ENCODE measurements at regions not wholly inside any gene's neighbourhood (a gene's known extent, or its start where the extent isn't known, plus 50 kb on each side); places are given as distances from the start of the nearest gene placed in this dataset.
"Not testable (repeated sequence)": the region's sequence is repeated elsewhere in the genome, so short reads cannot be mapped to it uniquely, and the experiment has no call there.

- no peak for DNase-seq (ENCODE audit: low read depth)
Observed at GRCh38 chr6:155538708-155539390, 83.2 kb upstream of the NOX3 start.

GRCh38 chr6:155534678-155535077 is 79.0 kb upstream of the NOX3 start:
- DNase-seq (ENCODE audit: low read depth), result no peak

GRCh38 chr6:155530219-155530834 is 74.7 kb upstream of the NOX3 start:
- peak; percentile 60 for DNase-seq (ENCODE audit: low read depth)

- not testable (repeated sequence) for DNase-seq (ENCODE audit: low read depth)
Observed at GRCh38 chr6:155529814-155530213, 74.2 kb upstream of the NOX3 start.

GRCh38 chr6:155528982-155529453 is 73.4 kb upstream of the NOX3 start:
- peak; percentile 94 for DNase-seq (ENCODE audit: low read depth)

GRCh38 chr6:155528335-155528734 is 72.7 kb upstream of the NOX3 start:
- DNase-seq (ENCODE audit: low read depth), result no peak

GRCh38 chr6:155527443-155527842 is 71.8 kb upstream of the NOX3 start:
- DNase-seq (ENCODE audit: low read depth), result no peak

GRCh38 chr6:155523821-155524651 is 68.4 kb upstream of the NOX3 start:
- DNase-seq (ENCODE audit: low read depth), result peak; percentile 85

GRCh38 chr6:155521719-155522118 is 66.1 kb upstream of the NOX3 start:
- peak; percentile 30 for DNase-seq (ENCODE audit: low read depth)

GRCh38 chr6:155520078-155520477 is 64.4 kb upstream of the NOX3 start:
- no peak for DNase-seq (ENCODE audit: low read depth)

GRCh38 chr6:155519176-155519738 is 63.6 kb upstream of the NOX3 start:
- no peak for DNase-seq (ENCODE audit: low read depth)

- no peak for DNase-seq (ENCODE audit: low read depth)
Observed at GRCh38 chr6:155517294-155517693, 61.7 kb upstream of the NOX3 start.

GRCh38 chr6:155510879-155511278 is 55.2 kb upstream of the NOX3 start:
- no peak for DNase-seq (ENCODE audit: low read depth)

GRCh38 chr6:155509743-155510475 is 54.3 kb upstream of the NOX3 start:
- no peak for DNase-seq (ENCODE audit: low read depth)

- DNase-seq (ENCODE audit: low read depth), result peak; percentile 53
Observed at GRCh38 chr6:155505608-155505989, 50.0 kb upstream of the NOX3 start.

Data from renal cortical epithelial cell (primary cell).